ENCODE measurements at regions not wholly inside any gene's neighbourhood (a gene's known extent, or its start where the extent isn't known, plus 50 kb on each side); places are given as distances from the start of the nearest gene placed in this dataset.

GRCh38 chr6:15969236-15969778 is 159.6 kb upstream of the MYLIP start:
- WGBS, 3 donors = 75 to 79% (median 78%) methylated on average over 3 of the region's 3 CpGs
- Histone ChIP-seq H3K36me3 (no peaks in the 10 kb centered on the region), H3K27me3 (no peaks in the 10 kb centered on the region)

GRCh38 chr6:15968519-15968918 is 160.4 kb upstream of the MYLIP start:
- Histone ChIP-seq H3K4me1 (ENCODE audit: insufficient read depth) (no peaks in the 10 kb centered on the region), H3K9me3 (no peaks in the 10 kb centered on the region), H3K4me3 (no peak overlapping the region), H3K27me3 (no peaks in the 10 kb centered on the region), H3K36me3 (no peaks in the 10 kb centered on the region), H3K27ac (no peak overlapping the region)
- DNase-seq = no peak
- TF ChIP-seq CTCF (IDR thresholded peaks at IDR 0.05) (no peak), EP300 (IDR thresholded peaks at IDR 0.05) (no peak), POLR2A (IDR thresholded peaks at IDR 0.05) (no peak)
- intact Hi-C loops (cut with DNase I) = no loop called here
- WGBS, 3 donors = 45 to 48% (median 47%) methylated on average over 3 of the region's 3 CpGs

More at GRCh38 chr6:15969236-15969778, 159.6 kb upstream of the MYLIP start:
- DNase-seq = no peak
- TF ChIP-seq EP300 (IDR thresholded peaks at IDR 0.05) (no peak), POLR2A (IDR thresholded peaks at IDR 0.05) (no peak), CTCF (IDR thresholded peaks at IDR 0.05) (no peak)
- H3K27ac ChIP-seq = no peak overlapping the region
- no peaks in the 10 kb centered on the region for H3K9me3 ChIP-seq
- no peak overlapping the region for H3K4me3 ChIP-seq
- intact Hi-C loops (cut with DNase I) = no loop called here
- H3K4me1 ChIP-seq (ENCODE audit: insufficient read depth) = no peaks in the 10 kb centered on the region

- no peaks in the 10 kb centered on the region for H3K36me3 ChIP-seq
- no peak overlapping the region for H3K4me3 ChIP-seq
- TF ChIP-seq CTCF (IDR thresholded peaks at IDR 0.05) = no peak
- no peak for TF ChIP-seq EP300 (IDR thresholded peaks at IDR 0.05)
- TF ChIP-seq POLR2A (IDR thresholded peaks at IDR 0.05) = no peak
- WGBS, 3 donors = 35 to 42% (median 41%) methylated on average over 5 of the region's 5 CpGs
- peak in 2 of 5 donors; percentile 18 to 36 for DNase-seq
- no peaks in the 10 kb centered on the region for H3K4me1 ChIP-seq (ENCODE audit: insufficient read depth)
- H3K27ac ChIP-seq = no peak overlapping the region
- H3K27me3 ChIP-seq = no peaks in the 10 kb centered on the region
- no peaks in the 10 kb centered on the region for H3K9me3 ChIP-seq
- intact Hi-C loops (cut with DNase I) = no loop called here
Measured at GRCh38 chr6:15966000-15966520, 162.8 kb upstream of the MYLIP start.

- 43 to 48% (median 43%) methylated on average over 2 of the region's 2 CpGs for WGBS, 3 donors
- no peak overlapping the region for H3K4me3 ChIP-seq
- no peaks in the 10 kb centered on the region for H3K4me1 ChIP-seq (ENCODE audit: insufficient read depth)
- no peaks in the 10 kb centered on the region for H3K9me3 ChIP-seq
- DNase-seq = no peak
- H3K36me3 ChIP-seq = no peaks in the 10 kb centered on the region
- H3K27ac ChIP-seq = no peak overlapping the region
- no peak for TF ChIP-seq POLR2A (IDR thresholded peaks at IDR 0.05)
- TF ChIP-seq CTCF (IDR thresholded peaks at IDR 0.05) = no peak
- no peak for TF ChIP-seq EP300 (IDR thresholded peaks at IDR 0.05)
- intact Hi-C loops (cut with DNase I) = no loop called here
- no peaks in the 10 kb centered on the region for H3K27me3 ChIP-seq
Measured at GRCh38 chr6:15962449-15962764, 166.5 kb upstream of the MYLIP start.

Data from ovary (tissue), 7 donors.